Uterus (tissue), 3 donors: ENCODE measurements at regions not wholly inside any gene's neighbourhood (a gene's known extent, or its start where the extent isn't known, plus 50 kb on each side); places are given as distances from the start of the nearest gene placed in this dataset.

Source experiments
- DNase-seq, 2 donors: peaks; one replicate each; pipeline ENCODE4 v3.0.0-alpha.2; 2019 to 2020
- H3K27ac ChIP-seq, 2 donors: fragments of 200-600 bp; sonication (generic); 1 replicate in 1 of 2; 2 replicates in 1 of 2; pipeline ENCODE4 v1.5.1; 2016 to 2018
- H3K27me3 ChIP-seq, 2 donors: fragments of 200-600 bp; sonication (generic); one replicate each; pipeline ENCODE4 v1.5.1; 2018 to 2019; ENCODE audit warnings: control low read depth in 1 of 2
- H3K36me3 ChIP-seq, 2 donors: fragments of 200-600 bp; sonication (generic); one replicate each; pipeline ENCODE4 v1.5.1; 2019; ENCODE audit warnings: control low read depth in 1 of 2
- H3K4me1 ChIP-seq, 2 donors: fragments of 200-600 bp; sonication (generic); one replicate each; pipeline ENCODE4 v1.5.1; 2018 to 2019; ENCODE audit warnings: control low read depth in 1 of 2
- H3K4me3 ChIP-seq, 2 donors: fragments of 200-600 bp; sonication (generic); 1 replicate in 1 of 2; 2 replicates in 1 of 2; pipeline ENCODE4 v1.5.1; 2018 to 2019; ENCODE audit warnings: mild to moderate bottlenecking in 1 of 2
- H3K9me3 ChIP-seq, 2 donors: fragments of 200-600 bp; sonication (generic); one replicate each; pipeline ENCODE4 v1.5.1; 2019; ENCODE audit warnings: control low read depth in 1 of 2
- POLR2A ChIP-seq, 2 donors: fragments of 450-650 bp; IDR thresholded peaks; one replicate each; pipeline ENCODE4 v1.6.1; 2016; ENCODE audit warnings: antibody characterized with exemption in 2 of 2, mild to moderate bottlenecking in 1 of 2, moderate library complexity in 1 of 2
- intact Hi-C: fragments of 100-400 bp; cut with DNase I; formaldehyde crosslinking; loops from one replicate; pipeline ENCODE4 v1.15.1; 2023; ENCODE audit warnings: low total_unique reads
- TF ChIP-seq, protein P1 (sequence below), 4 experiments: fragments of 200-600 bp in 2 of 4; fragments of 450-650 bp in 2 of 4; sonication (generic) in 2 of 4; IDR thresholded peaks; one replicate each; pipeline ENCODE4 v1.5.1; 2016 to 2019; ENCODE audit warnings: antibody characterized with exemption in 4 of 4, mild to moderate bottlenecking in 2 of 4, moderate library complexity in 1 of 4
- donor health status: DM: yes; HTN: yes; CAD: no.

DNA sequence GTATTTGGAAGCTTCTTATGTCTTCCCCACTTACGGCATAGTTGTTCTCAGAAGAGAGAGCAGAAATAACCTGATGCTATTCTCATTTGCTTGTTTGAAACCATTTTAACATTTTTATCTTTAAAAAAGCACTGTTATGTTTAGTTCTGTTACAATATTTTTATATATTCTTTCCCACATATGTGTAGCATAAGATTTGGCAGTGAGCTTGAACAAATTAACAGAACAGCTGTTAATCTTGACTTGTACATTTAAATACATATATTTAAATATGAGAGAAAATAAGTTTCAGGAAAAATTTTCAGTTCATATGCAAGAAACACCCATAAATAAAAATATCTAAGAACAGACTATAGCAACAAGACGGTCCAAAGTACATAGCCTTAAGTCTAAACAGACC lies 431.7 kb upstream of the IRAK1BP1 start:
- TF ChIP-seq, protein P1, sequence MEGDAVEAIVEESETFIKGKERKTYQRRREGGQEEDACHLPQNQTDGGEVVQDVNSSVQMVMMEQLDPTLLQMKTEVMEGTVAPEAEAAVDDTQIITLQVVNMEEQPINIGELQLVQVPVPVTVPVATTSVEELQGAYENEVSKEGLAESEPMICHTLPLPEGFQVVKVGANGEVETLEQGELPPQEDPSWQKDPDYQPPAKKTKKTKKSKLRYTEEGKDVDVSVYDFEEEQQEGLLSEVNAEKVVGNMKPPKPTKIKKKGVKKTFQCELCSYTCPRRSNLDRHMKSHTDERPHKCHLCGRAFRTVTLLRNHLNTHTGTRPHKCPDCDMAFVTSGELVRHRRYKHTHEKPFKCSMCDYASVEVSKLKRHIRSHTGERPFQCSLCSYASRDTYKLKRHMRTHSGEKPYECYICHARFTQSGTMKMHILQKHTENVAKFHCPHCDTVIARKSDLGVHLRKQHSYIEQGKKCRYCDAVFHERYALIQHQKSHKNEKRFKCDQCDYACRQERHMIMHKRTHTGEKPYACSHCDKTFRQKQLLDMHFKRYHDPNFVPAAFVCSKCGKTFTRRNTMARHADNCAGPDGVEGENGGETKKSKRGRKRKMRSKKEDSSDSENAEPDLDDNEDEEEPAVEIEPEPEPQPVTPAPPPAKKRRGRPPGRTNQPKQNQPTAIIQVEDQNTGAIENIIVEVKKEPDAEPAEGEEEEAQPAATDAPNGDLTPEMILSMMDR (IDR thresholded peaks at IDR 0.05), result no peak
- no peak for TF ChIP-seq POLR2A (IDR thresholded peaks at IDR 0.05)
- H3K4me1 ChIP-seq, result no peaks in the 10 kb centered on the region

DNA sequence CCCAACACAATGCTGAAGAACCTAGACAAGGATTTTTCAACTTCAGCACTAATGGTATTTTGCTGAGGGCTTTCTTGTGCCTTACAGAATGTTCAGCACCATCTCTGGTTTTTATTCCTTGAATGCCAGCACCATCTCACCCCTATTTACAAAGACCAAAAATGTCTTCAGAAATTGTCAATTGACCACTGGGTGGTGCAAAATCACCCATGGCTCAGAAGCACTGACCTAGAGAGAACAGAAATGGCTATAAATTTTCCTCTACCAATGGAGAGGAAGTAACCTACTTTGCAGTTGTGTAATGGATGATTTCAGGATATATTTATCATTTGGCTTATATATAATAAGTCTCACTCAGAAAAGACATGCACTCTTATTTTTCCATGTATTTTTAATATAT lies 431.0 kb upstream of the IRAK1BP1 start:
- no peaks in the 10 kb centered on the region for H3K4me1 ChIP-seq
- H3K27ac ChIP-seq, result no peak overlapping the region
- intact Hi-C loops, result no loop called here
- no peaks in the 10 kb centered on the region for H3K27me3 ChIP-seq
- DNase-seq, result no peak
- H3K9me3 ChIP-seq, result no peaks in the 10 kb centered on the region
- no peak overlapping the region for H3K4me3 ChIP-seq
- TF ChIP-seq, protein P1 (IDR thresholded peaks at IDR 0.05), result no peak
- no peak for TF ChIP-seq POLR2A (IDR thresholded peaks at IDR 0.05)
- H3K36me3 ChIP-seq, result no peaks in the 10 kb centered on the region

More for the DNA sequence above, 431.7 kb upstream of the IRAK1BP1 start:
- no peak overlapping the region for H3K4me3 ChIP-seq
- intact Hi-C loops, result no loop called here
- H3K27me3 ChIP-seq, result no peaks in the 10 kb centered on the region
- H3K36me3 ChIP-seq, result no peaks in the 10 kb centered on the region
- no peaks in the 10 kb centered on the region for H3K9me3 ChIP-seq
- no peak overlapping the region for H3K27ac ChIP-seq
- DNase-seq, result no peak

DNA sequence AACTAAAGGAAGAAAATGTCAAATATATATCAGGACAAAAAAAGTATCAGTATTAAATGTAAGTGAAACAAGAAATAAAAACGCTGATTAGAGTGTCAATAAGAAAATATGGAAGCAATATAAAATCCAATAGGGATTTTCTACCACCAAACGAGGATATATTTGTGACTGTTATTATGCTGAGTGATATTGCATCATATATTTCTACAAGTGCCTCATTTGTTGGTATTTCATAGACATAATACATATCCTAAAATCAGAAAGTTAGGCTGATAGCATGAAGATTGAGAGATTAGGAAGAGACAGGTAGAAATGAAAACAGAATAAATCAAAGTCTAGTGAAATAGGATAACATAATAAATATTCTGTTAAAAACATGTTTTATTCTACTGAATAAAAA lies 429.2 kb upstream of the IRAK1BP1 start:
- intact Hi-C loops, result no loop called here

DNA sequence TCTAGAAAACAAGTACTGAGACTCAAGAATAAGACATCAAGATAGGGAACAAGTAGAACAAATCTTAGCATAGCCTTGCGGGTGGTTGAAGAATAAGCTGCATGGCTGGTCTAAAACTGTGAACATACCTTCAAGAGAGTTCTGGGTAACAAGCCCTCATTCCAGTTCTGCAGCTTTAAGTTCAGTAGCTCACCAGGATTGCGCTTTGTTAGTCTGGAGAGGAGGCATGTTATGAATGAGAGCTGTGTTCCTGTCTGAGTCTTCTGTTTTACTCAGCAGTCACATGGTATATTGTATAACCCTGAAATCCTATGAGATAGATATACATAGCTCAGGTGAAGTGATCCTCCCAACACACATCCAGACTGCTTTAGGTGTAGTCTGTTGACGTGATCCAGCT lies 406.6 kb upstream of the IRAK1BP1 start:
- Histone ChIP-seq H3K27ac (no peak overlapping the region), H3K4me1 (no peaks in the 10 kb centered on the region), H3K27me3 (no peaks in the 10 kb centered on the region), H3K36me3 (no peaks in the 10 kb centered on the region), H3K9me3 (no peaks in the 10 kb centered on the region), H3K4me3 (no peak overlapping the region)
- TF ChIP-seq POLR2A (IDR thresholded peaks at IDR 0.05), result no peak
- TF ChIP-seq, protein P1 (IDR thresholded peaks at IDR 0.05), result no peak
- DNase-seq, result no peak
- intact Hi-C loops, result no loop called here

More for the DNA sequence above, 429.2 kb upstream of the IRAK1BP1 start:
- no peaks in the 10 kb centered on the region for H3K4me1 ChIP-seq
- H3K27me3 ChIP-seq, result no peaks in the 10 kb centered on the region
- no peak for TF ChIP-seq POLR2A (IDR thresholded peaks at IDR 0.05)
- TF ChIP-seq, protein P1 (IDR thresholded peaks at IDR 0.05), result no peak
- DNase-seq, result no peak
- H3K36me3 ChIP-seq, result no peaks in the 10 kb centered on the region
- H3K4me3 ChIP-seq, result no peak overlapping the region
- no peak overlapping the region for H3K27ac ChIP-seq
- no peaks in the 10 kb centered on the region for H3K9me3 ChIP-seq

DNA sequence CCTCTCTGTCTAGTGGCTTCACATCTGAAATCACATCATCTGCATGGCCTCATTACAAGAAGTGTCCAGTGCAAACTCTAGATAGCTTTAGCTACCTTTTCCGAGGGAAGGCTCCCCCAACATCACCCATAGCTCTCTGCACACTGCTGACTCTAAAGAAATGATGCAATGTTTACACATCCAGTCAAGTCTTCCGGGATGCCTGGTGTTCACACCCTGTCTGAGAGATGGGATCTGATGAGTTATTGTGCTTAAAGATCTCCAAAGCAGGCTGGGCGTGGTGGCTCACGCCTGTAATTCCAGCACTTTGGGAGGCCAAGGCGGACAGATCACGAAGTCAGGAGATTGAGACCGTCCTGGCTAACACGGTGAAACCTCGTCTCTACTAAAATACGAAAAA lies 404.6 kb upstream of the IRAK1BP1 start:
- Histone ChIP-seq H3K4me1 (no peaks in the 10 kb centered on the region), H3K4me3 (no peak overlapping the region), H3K9me3 (no peaks in the 10 kb centered on the region), H3K27me3 (no peaks in the 10 kb centered on the region), H3K36me3 (no peaks in the 10 kb centered on the region), H3K27ac (no peak overlapping the region)
- no peak for TF ChIP-seq POLR2A (IDR thresholded peaks at IDR 0.05)
- TF ChIP-seq, protein P1 (IDR thresholded peaks at IDR 0.05), result no peak
- intact Hi-C loops, result no loop called here
- DNase-seq, result no peak
